DMS 273 (cell line): ENCODE measurements at regions not wholly inside any gene's neighbourhood (a gene's known extent, or its start where the extent isn't known, plus 50 kb on each side); places are given as distances from the start of the nearest gene placed in this dataset.

ENCODE experiments used
- DNase-seq: peaks from one replicate; lab custom pipeline; 2025; ENCODE audit not compliant: unreplicated experiment; lab: John Stamatoyannopoulos, UW

DNA sequence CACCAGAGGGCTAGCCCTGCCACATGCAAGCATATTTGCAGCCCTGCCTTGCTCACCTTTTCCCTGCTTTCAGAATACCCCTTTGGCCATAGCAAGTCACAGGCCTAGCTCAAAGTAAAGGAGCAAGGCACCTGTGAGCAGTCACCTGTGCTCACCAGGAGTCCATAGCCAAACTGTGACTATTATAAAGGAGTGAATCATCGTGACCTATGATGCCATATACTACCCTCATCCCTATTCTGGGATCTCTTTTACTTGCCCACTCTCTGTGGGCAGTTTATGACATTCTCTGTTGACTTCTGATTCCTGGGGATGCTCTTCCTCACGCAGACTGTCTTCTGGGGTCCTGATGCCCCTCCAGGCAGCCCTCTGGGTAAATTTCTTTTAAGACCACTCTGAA is 200.5 kb upstream of the NLRP1 start:
- no peak for DNase-seq

DNA sequence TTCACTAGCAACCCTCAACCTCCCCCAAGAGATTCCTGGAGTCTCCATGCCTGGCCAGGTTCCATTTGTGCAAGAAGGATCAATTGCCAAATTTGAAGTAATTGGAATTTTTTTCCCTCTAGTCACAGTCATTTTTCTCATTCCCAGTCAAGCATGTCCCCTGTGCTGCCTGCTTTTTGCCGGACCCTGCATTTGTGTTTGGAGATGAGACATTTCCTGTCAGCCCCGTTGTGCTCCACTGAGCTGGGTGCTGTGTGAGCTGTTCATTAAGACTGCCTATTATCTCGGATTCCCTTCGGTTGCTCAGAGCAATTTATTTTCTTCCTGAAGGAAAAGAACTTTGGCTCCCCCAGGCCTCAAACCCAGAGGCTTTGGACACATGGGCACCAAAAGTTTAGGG is 201.0 kb upstream of the NLRP1 start:
- DNase-seq: no peak

- DNase-seq: no peak
These were observed 201.7 kb upstream of the NLRP1 start for GRCh38 chr17:5785867-5786509.

- DNase-seq: no peak
These were observed 202.2 kb upstream of the NLRP1 start for GRCh38 chr17:5786510-5786875.

- DNase-seq: no peak
These were observed 204.1 kb upstream of the NLRP1 start for GRCh38 chr17:5788266-5788900.

DNA sequence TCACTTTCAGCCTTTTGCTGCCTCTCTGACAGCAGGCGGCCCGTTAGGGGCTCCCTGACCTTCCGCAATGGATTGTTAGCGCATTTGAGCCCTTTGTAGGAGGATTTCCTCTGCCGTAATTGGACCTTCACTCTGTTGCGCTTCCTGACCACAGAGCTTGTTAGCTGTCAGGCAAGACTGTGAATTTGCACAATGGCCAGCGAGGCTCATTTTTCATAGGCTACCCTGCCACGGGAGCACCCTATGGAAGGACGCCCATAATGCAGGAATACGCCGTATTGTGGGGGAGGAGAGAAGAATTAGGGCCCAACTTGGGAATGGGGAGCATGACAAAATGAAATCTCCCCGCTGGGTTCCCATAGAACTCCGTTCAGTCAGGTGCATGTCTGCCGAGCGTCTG is 205.2 kb upstream of the NLRP1 start:
- DNase-seq: no peak

- DNase-seq: no peak
These were observed 208.8 kb upstream of the NLRP1 start for GRCh38 chr17:5793157-5793556.

DNA sequence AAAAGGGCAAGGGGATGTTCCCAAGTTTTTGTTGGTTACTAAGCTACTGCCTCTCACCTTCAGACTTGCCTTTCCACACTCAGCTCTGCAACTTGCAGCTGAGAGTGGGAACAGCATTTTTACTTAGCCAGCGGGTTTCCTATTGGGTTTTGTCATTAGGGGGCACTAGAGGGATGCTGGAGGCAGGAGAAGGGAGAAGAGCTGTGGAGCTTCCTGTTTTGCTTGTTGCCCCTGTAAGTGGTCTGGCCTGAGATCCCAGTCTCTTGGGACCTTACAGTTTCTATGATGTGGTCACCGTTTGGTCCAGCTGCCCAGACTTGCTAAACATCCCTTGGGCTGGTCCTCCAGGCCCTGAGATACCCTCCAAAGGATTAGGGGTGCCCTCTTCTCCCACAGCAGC is 209.6 kb upstream of the NLRP1 start:
- no peak for DNase-seq

- DNase-seq: no peak
These were observed 210.1 kb upstream of the NLRP1 start for GRCh38 chr17:5794385-5794784.

DNA sequence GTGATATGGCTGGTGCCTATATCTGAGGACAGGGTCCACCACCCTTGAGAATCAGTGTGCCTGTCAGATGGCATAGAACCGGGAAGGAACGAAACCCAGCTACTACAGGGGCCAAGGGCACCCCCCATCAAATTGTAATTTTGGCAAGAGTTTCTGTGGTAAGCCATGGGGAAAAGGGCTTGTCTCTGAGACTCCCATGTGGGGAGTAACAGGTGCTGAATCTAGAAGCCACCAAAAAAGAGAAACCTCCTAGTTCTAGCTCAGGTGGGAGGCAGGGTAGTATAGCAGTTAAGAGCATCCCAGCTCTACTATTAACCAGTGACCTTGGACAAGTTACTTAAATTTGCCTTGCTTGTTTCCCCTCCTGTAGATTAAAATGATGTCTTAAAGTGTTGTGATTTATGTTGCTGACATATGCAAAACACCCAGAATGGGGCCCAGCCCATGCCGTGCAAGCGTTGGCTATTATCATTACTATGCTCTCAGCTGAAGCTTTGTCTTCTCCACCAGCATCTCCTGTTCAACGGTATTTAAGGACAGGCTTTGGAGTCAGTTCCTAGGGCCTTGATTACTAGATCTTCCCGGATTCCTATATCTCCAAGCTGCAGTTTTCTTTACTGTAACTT is 210.7 kb upstream of the NLRP1 start:
- no peak for DNase-seq

DNA sequence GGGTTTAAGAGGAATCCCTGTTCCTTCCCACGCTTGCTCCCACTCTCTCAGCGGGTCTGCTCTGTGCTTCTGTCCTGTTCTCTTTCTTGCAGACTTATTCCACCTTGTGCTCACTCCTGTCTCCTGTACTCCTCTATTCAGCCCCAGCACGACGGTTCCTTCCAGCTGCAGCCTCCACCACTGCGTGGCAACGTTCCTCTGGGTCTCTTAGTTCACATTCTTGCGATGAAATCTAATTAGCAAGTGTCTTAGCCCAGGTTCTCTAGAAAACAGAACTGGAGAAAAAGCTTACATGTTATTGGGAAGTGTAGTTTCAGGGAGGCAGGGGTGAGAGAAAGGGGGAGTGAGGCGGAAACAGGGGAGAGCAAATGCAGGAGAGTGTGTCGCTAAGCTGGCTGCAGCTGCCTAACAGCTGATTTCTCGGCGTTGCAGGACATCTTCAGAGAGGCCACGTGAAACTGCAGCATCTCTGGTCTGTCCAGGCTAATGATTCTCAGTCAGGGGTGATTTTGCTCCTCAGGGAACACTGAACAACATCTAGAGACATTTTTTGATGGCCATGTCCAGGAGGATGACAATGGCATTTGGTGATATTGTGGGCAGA is 213.2 kb upstream of the NLRP1 start:
- no peak for DNase-seq

- no peak for DNase-seq
These were observed 213.8 kb upstream of the NLRP1 start for GRCh38 chr17:5798094-5798493.

- no peak for DNase-seq
These were observed 215.8 kb upstream of the NLRP1 start for GRCh38 chr17:5800131-5800530.

GRCh38 chr17:5800646-5801045 is 216.3 kb upstream of the NLRP1 start:
- DNase-seq: no peak

GRCh38 chr17:5804251-5804650 is 219.9 kb upstream of the NLRP1 start:
- no peak for DNase-seq

DNA sequence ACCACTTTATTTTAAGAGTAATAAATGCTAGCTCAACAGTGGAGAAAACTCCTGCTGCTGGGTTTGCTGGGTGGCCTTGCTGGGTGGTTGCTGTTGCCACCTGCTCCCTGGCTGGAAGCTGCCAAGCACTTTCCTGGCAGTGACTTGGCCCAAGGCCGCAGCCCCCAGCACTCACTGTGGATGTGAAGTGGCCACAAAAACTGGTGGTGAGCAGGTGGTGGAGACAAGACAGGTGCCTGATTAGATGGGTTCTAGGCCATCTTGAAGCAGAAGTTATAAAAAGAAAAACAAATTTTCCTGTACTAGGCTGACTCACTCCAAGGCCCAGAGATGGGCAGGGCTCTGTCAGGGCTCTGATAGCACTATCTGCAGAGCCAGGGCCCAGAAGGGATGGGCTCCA is 224.7 kb upstream of the NLRP1 start:
- no peak for DNase-seq

- DNase-seq: peak; percentile 2
These were observed 225.4 kb upstream of the NLRP1 start for GRCh38 chr17:5809580-5810188.

GRCh38 chr17:5812590-5812989 is 228.3 kb upstream of the NLRP1 start:
- no peak for DNase-seq

DNA sequence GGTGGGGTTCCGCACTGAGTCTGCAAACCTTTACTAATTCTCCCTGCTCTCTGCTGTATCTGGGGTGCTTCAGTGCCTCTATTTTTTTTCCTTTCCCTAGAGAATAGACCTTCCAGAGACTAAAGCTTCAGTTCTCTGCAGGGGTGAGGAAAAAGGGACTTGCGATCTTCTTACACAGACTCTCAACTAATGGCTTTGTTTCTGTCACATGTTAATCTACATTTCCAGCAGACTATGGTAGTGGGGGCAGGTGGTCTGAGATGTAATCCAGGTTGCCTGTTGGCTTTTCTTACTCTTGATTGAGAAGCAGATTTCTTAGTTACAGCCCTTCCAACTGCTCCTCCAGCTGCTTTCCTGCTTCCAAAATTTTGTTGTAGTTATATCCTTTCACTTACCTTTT is 229.0 kb upstream of the NLRP1 start:
- no peak for DNase-seq

- DNase-seq: no peak
These were observed 231.1 kb upstream of the NLRP1 start for GRCh38 chr17:5815396-5815795.

GRCh38 chr17:5816491-5817070 is 232.3 kb upstream of the NLRP1 start:
- peak; percentile 66 for DNase-seq
